SH-SY5Y (cell line): ENCODE measurements at regions not wholly inside any gene's neighbourhood (a gene's known extent, or its start where the extent isn't known, plus 50 kb on each side); places are given as distances from the start of the nearest gene placed in this dataset.

Experiments
- GATA2 ChIP-seq: IDR thresholded peaks from 2 replicates; pipeline ENCODE4 v1.6.1; 2011; ENCODE audit warnings: mild to moderate bottlenecking, low read depth, low read length
- GATA3 ChIP-seq: IDR thresholded peaks from 2 replicates; pipeline ENCODE4 v1.6.1; 2011; ENCODE audit warnings: low read depth, mild to moderate bottlenecking, low read length, moderate library complexity

DNA sequence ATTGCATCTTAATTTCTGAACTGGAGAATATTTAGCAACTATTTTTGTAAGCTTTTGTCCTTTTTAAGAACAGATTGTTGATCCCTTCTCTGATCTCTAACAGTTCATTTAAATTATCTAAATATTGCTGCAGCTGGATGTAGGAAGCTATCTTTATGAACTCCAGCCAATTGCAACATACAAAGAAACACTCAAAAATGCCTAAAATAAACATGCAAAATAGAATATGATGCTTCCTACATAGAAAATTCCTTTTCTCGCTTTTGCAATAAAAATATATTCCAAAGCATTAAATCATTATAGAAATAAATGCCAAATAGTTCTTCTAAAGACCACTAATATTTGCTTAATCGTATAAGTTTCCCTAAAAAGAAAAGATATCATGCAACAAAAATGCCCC is 218.6 kb downstream of the LURAP1L start:
- TF ChIP-seq GATA2, result no peak

DNA sequence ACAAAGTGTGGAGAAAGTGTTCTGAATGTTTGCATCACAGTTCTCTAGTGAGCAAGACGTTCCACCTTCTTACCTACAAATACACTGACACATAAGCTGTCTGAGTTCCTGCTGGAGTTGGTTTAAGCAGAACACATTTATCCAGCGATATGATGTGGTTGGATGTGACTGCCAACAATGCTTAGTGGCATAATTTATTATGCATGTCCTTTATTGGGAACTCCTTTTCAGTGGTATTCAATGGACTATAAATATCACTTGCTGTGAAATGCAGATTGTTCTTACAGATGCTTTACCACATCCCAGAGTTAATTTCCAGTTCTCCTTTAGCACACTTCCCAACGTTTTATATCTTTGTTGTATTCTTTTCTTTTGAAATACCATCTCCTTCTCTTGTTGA is 222.2 kb downstream of the LURAP1L start:
- TF ChIP-seq GATA3, result no peak

DNA sequence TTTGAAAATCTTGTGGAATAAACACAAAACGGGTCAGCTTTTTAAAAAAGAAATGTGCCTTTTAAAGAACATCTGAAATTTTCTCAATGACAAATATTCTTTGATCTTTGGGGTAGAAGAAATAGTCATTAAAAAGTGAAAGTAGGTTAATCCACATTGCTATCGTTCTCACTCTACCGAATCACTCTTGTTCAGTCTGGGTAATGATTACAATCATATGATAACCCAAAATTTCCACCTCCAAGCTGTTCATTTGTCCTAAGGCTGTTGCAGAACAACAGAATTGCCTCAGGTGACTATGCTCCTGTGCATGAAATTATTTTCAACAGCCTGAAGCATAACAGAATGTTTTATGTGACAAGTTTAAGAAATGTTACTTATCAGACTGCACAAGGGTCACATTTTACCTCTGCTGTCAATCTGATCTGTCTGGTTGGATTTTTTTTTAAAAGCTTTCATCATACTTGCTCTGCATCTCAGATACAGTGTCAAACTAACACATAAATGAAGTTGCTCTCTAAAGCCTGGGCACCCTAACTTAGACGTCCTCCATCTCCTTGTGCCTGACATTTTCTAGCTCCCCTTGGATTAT is 227.3 kb downstream of the LURAP1L start:
- no peak for TF ChIP-seq GATA3
- no peak for TF ChIP-seq GATA2

DNA sequence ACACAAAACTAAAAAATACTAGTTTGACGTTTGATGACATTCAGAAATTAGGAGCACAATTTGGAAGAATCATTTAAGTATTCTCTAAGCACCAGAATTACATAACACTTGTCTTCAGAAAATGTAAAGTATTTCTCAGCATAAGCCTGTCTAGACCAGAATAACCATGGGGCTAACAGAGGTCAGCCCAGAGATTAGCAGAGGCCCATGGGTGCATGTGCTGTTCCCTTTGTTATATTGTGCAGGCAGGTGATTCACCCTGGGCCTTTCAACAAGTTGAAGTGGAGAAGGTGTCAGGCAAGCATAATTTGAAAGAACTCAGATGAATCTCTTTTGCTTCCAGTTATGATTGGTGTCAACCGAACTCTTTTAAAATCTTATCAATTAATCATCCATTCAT is 227.9 kb downstream of the LURAP1L start:
- no peak for TF ChIP-seq GATA2

DNA sequence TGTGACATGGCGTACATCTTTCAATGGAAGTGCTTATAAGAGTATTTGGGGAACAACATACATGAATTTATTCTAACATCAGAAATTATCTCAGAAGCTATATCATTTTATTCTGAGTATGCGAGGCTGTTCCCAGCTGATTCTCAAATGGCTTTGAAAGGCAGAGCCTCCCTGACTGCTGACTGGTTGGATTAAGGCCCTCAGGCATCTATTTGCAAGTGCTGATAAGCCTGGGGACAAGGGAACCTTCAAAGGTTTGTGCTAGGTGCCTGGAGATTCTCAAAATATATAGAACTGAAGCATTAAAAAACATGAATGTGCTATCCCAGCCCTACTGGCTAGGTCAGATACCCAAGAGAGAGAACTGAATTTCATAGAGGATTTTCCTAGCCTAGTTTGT is 235.1 kb downstream of the LURAP1L start:
- TF ChIP-seq GATA2, result no peak
- no peak for TF ChIP-seq GATA3

DNA sequence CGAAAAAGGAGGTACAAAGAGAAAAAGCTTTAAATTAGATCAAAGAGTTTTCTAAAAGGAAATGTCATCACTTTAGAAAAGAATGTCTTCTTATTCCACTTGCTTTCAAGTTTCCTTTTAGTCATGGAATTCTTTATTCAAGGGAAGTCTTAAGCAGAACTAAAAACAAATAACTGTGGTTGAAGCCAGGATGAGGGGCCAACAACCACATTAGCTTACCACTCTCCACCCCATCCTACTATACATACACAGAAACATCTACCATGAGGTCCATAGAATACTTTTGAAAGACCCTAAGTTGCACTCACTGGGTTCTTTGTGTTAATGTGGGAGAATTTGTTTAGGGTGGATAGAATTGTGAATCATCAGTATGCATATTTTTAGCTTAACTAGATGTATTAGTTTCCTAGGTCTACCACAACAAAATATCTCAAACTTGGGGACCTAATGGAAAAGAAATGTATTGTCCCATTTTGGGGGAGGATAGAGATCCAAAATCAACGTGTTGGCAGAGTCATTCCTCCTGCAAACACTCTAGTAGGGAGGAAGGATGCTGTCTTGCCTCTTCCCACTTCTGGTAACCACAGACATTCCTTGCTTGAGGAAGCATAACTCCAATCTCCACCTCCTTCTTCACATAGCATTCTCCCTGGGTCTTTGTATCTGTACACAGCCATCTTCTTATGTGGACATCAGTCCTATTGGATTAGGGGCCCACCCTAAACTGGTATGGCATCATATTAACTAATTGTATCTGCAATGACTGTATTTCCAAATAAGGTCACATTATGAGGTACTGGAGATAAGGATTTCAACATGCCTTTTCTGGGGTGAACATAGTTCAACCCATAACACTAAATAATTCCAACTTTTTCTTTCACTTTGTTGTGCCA is 239.4 kb downstream of the LURAP1L start:
- TF ChIP-seq GATA2 (no peak), GATA3 (no peak)

DNA sequence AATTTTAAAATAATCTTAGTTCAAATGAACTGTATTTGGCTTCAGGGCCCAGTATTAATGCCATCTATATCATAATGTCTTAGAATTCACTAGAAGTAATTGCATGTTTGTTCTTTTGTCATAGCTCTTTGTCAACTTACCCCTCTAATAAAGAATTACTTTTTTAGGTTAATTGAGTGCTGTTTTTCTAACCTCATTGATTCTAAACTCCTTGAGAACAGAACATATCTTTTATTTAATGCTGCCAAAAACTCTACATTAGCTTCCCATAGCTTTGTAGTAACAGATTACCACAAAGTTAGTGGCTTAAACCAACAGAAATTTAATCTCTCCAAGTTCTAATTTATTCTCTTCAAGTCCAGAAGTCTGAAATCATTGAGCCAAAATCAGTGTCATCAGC is 242.4 kb downstream of the LURAP1L start:
- TF ChIP-seq GATA3 (no peak), GATA2 (no peak)

DNA sequence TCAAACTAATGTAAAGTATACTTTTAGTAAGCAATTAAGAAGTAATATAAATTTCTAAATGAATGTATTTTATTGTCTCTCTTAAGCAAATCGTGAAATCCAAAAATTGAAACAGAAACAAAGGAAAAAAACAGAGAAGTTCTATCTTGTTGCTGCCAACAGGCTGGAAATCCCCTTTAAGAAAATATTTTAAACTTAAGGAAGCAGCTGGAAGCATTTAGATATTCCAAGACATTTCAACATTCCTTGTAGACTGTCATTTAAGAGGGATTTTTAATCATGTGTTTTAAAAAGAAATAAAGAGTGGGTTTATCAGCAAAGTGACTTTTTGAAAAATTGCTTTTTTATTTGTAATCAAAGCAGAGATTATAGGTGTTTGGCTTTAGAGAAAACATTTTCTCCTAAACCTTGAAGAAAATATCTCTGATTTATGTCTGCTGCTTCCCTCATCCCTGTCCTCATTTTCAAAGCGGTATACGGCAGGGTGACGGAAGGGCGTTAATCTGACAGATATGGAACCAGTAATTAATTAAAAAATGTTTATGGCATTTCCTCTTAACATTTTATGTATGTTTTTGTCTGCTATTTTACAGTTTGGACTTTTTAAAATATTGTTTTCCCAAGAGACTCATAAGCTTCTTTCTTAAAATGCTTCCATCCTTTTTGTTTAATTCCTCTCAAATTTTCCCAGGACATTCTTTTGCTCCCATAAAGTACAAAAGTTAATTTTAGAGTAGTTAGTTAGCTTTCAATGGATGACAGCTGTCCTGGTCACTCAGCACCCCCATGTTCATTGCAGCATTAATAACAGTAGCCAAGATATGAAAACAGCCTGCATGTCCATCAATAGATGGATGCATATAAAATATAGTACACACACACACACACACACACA is 245.6 kb downstream of the LURAP1L start:
- TF ChIP-seq GATA2 (no peak), GATA3 (no peak)

DNA sequence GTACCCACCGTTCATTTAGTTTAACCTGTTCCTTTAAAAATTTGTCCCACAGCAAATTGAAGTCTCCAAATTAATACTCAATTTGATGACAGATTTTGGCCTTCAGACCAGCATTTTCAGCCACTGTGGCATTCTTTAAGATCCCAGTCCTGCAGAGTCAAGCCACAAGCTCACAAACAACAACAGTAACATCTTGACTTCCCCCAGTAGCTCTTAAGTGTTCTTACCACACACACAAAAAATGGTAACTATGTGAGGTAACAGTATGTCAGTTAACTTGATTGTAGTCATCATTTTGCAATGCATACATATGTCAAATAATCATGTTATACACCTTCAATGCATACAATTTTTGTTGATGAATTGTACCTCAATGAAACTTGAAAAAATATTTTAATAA is 247.9 kb downstream of the LURAP1L start:
- TF ChIP-seq GATA3 (no peak), GATA2 (no peak)

DNA sequence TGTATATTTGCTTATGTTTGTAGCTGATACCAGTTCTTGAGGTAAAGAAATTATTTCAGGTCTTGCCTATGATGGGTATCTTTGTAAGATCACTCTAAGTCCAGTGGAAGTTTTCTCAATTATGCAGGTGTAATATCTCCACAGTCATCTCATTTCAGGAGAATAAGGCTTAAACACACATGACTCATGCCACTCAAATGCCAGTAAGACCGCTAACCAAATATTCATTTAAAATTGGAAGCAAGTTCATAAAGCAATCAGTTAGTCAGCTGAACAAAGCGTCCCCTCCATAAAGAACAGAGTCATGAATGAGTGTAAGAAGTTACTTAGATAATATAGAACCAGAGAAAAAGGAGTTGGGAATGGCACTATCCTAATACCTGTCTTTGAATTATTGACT is 248.7 kb downstream of the LURAP1L start:
- TF ChIP-seq GATA2 (no peak), GATA3 (no peak)

DNA sequence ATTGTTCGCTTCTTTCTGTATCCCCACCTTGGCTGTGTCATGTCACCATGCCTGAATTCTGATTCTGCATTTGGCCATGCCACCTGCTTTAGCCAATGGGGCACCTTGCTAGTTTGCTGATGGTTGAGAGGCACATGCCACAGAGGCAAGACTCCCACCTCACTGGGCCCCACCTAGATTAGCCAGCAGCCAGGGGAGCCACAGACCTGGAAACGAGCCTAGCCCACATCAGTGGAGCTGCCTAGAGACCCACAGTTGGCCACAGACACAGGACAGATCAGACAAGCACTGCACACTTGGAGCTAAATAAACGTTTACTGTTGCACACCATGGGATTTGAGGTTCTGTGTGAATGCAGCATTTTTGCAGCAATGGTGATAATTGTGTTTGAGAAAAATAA is 252.1 kb downstream of the LURAP1L start:
- TF ChIP-seq GATA2, result no peak
- no peak for TF ChIP-seq GATA3

DNA sequence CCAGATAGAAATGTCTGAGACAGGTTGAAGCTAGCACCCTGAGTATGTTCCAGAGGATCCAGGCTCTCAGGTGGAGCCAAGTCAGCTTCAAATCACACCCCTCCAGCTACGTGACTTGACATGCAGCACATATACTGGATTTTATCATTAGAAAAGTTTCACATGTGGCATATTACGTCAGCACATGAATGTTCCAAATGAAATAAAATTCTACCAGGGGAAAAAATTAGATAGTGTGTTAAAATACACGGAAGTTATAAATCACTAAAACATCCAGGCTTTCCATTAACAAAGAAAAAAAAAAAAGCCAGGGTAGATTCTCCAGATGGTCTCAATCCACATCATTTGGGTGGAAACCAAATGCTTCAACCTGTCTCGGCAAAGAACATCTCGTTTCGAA is 251.6 kb downstream of the MPDZ start:
- TF ChIP-seq GATA3 (no peak), GATA2 (no peak)

DNA sequence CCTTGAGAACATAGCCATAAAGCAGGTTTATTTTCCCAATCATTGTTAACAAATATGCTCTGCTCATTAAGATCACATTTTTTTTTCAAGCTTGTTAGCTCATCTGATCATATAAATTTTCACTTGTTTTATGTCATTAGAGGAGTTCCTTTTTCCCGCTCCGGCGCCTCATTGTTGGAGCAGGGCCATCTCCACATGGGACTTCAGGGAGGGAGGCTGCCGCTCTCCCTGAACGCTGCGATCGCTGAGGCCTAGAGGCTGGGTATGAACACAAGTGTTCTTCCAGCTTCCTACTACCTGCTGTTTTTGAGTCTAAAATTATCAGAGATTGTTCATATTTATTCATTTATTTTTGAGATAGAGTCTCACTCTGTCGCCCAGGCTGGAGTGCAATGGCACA is 246.9 kb downstream of the MPDZ start:
- TF ChIP-seq GATA3 (no peak), GATA2 (no peak)

DNA sequence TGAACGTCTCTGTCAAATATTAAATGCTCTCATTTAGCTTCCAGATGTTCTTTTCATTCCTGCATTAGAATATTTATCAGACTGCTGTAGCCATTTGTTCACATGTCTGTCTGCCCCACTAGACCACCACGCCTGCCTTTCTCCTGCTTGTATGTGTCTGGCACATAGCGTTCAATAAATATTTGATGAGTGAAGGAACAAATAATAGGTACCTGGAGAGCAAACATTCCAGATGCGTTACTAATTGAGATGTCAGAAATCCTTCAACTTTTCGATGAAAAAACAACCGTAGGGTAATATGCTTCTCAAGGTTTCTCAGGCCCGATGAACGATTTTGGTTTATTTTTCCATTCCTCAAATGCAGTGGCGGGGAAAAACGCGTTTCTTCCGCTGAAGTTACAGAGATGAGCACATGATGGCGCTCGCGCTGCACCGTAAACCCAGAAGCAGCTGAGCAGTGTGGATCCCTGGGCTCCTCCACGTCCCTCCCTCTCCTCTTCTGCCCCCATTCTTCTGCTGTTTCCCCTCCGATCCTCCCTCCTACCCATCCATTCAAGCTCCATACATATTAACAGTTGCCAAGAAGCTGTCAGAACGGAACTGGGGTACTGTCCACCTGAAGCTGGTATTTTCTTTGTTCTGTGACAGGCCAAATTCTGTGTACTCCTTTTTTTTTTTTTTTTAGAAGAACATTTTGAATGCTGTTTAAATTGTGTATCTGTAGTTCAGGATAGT is 245.4 kb downstream of the MPDZ start:
- TF ChIP-seq GATA2, result no peak
- no peak for TF ChIP-seq GATA3

DNA sequence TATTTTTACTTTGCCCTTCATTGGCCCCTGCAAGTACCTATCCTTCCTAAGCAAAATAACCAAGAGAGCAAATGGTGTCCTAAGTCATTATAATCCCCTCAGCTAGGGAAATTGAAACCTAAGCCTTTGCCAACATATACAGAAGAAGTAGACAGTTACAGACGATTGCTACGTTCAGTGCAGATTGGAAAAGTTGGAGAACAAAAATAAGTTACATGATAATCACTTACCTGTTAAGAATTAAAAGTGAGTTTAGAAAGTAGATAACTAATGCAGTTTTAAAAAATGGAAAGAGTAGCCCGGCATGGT is 244.8 kb downstream of the MPDZ start:
- no peak for TF ChIP-seq GATA3
- TF ChIP-seq GATA2, result no peak
